Vagina (tissue), 2 donors: ENCODE measurements at regions not wholly inside any gene's neighbourhood (a gene's known extent, or its start where the extent isn't known, plus 50 kb on each side); places are given as distances from the start of the nearest gene placed in this dataset.

ENCODE experiments used
- DNase-seq, 2 donors: peaks; one replicate each; pipeline ENCODE4 v3.0.0-alpha.2; 2017; ENCODE audit errors: extremely low spot score in 2 of 2
- H3K27ac ChIP-seq: fragments of 200-600 bp; sonication (generic); one replicate; pipeline ENCODE4 v1.5.1; 2019
- H3K27me3 ChIP-seq: fragments of 200-600 bp; sonication (generic); one replicate; pipeline ENCODE4 v1.5.1; 2019
- H3K36me3 ChIP-seq, 2 donors: fragments of 200-600 bp; sonication (generic); one replicate each; pipeline ENCODE4 v1.5.1; 2017 to 2019
- H3K4me1 ChIP-seq: fragments of 200-600 bp; sonication (generic); one replicate; pipeline ENCODE4 v1.5.1; 2019
- H3K4me3 ChIP-seq, 2 donors: fragments of 200-600 bp; sonication (generic); 1 replicate in 1 of 2; 2 replicates in 1 of 2; pipeline ENCODE4 v1.5.1; 2016 to 2019
- H3K9me3 ChIP-seq: fragments of 200-600 bp; sonication (generic); one replicate; pipeline ENCODE4 v1.5.1; 2019
- POLR2A ChIP-seq, 2 donors: fragments of 450-650 bp; IDR thresholded peaks; one replicate each; pipeline ENCODE4 v1.6.1; 2017; ENCODE audit warnings: antibody characterized with exemption in 2 of 2, mild to moderate bottlenecking in 2 of 2, moderate library complexity in 2 of 2
- POLR2AphosphoS5 ChIP-seq, 2 donors: sonication (generic); formaldehyde crosslinking; IDR thresholded peaks; one replicate each; pipeline ENCODE4 v1.9.0; 2017; ENCODE audit warnings: antibody characterized with exemption in 2 of 2, mild to moderate bottlenecking in 2 of 2, low read depth in 1 of 2; ENCODE audit not compliant: insufficient read depth in 1 of 2
- intact Hi-C: fragments of 100-400 bp; cut with DNase I; formaldehyde crosslinking; loops from one replicate; pipeline ENCODE4 v1.15.1; 2023
- TF ChIP-seq, protein P1 (sequence below), 3 experiments: fragments of 450-650 bp in 2 of 3; fragments of 200-600 bp in 1 of 3; sonication (generic) in 1 of 3; IDR thresholded peaks; one replicate each; pipeline ENCODE4 v1.5.1; 2017 to 2019; ENCODE audit warnings: antibody characterized with exemption in 3 of 3, mild to moderate bottlenecking in 2 of 3, moderate library complexity in 2 of 3

DNA sequence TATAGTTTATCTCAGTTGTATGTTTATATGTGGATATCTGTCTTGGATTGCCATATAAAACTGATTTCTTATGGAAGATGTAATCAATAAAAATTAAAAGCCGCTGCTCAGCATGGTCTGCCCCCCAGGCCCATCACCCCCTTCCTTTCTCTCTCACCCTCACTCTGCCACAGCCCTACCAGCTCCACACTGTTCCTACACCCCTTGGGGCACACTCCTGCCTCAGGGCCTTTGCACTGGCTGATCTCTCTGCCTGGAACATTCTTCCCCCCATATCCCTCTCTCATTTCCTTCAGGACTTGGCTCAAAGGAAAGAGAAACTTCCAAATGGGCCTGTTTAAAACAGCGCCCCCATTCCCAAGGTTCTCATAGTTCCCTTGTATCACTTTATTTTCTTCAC lies 63.1 kb downstream of the LRRC32 start:
- no peak overlapping the region for H3K27ac ChIP-seq
- intact Hi-C loops = loop anchor here (10.0 kb wide), 1 partner anchor 67 kb away; the partner anchor contains the start of gene LRRC32
- no peaks in the 10 kb centered on the region for H3K9me3 ChIP-seq
- no peaks in the 10 kb centered on the region for H3K27me3 ChIP-seq
- no peaks in the 10 kb centered on the region for H3K36me3 ChIP-seq
- TF ChIP-seq, protein P1, sequence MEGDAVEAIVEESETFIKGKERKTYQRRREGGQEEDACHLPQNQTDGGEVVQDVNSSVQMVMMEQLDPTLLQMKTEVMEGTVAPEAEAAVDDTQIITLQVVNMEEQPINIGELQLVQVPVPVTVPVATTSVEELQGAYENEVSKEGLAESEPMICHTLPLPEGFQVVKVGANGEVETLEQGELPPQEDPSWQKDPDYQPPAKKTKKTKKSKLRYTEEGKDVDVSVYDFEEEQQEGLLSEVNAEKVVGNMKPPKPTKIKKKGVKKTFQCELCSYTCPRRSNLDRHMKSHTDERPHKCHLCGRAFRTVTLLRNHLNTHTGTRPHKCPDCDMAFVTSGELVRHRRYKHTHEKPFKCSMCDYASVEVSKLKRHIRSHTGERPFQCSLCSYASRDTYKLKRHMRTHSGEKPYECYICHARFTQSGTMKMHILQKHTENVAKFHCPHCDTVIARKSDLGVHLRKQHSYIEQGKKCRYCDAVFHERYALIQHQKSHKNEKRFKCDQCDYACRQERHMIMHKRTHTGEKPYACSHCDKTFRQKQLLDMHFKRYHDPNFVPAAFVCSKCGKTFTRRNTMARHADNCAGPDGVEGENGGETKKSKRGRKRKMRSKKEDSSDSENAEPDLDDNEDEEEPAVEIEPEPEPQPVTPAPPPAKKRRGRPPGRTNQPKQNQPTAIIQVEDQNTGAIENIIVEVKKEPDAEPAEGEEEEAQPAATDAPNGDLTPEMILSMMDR (IDR thresholded peaks at IDR 0.05) = no peak
- TF ChIP-seq POLR2A (IDR thresholded peaks at IDR 0.05) = no peak
- no peak for DNase-seq
- peaks cover 51% of the 10 kb centered on the region for H3K4me1 ChIP-seq
- H3K4me3 ChIP-seq = no peak overlapping the region

DNA sequence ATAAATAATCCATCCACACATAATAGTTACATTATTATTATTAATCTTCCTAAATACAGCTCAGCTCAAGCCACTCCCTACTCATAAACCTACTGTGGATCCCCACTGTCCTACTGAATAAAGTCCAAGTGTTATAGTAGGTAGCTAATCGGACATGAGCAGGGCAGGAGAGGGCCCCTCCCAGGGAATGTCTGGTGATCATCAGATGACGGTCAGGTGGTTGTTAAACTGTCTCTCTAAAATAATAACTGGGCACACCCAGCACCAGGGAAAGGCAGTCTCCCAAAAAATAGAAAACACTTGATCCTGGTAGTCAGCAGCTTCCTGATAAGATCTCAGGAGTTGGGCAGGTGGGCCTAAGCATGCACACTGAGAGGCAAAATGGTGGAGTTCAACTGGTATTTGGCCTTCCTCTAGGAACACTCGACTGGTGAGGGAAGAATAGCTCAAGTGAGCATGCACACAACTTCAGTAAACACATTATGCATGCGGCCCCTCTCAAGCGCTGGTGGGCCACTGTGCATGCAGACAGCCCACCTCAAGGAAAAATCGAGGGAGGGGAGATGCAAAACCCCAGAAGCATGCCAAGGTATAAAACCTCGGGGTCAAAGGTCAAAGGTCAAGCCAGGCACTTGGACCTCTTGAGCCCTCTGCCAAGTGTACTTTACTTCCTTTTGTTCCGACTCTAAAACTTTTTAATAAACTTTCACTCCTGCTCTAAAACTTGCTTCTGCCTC lies 65.0 kb downstream of the LRRC32 start:
- Histone ChIP-seq H3K4me1 (peaks cover 52% of the 10 kb centered on the region), H3K4me3 (no peak overlapping the region), H3K27ac (peak overlapping the region; percentile 84), H3K9me3 (no peaks in the 10 kb centered on the region), H3K36me3 (no peaks in the 10 kb centered on the region), H3K27me3 (no peaks in the 10 kb centered on the region)
- intact Hi-C loops = loop anchor here (10.0 kb wide), 1 partner anchor 69 kb away; the partner anchor contains the start of gene LRRC32
- DNase-seq = peak in 1 of 2 donors; percentile 82
- TF ChIP-seq, protein P1 (IDR thresholded peaks at IDR 0.05) = no peak
- TF ChIP-seq POLR2AphosphoS5 (IDR thresholded peaks at IDR 0.05; ENCODE audit: insufficient read depth in 1 of 2, low read depth in 1 of 2) (no peak), POLR2A (IDR thresholded peaks at IDR 0.05) (no peak)

DNA sequence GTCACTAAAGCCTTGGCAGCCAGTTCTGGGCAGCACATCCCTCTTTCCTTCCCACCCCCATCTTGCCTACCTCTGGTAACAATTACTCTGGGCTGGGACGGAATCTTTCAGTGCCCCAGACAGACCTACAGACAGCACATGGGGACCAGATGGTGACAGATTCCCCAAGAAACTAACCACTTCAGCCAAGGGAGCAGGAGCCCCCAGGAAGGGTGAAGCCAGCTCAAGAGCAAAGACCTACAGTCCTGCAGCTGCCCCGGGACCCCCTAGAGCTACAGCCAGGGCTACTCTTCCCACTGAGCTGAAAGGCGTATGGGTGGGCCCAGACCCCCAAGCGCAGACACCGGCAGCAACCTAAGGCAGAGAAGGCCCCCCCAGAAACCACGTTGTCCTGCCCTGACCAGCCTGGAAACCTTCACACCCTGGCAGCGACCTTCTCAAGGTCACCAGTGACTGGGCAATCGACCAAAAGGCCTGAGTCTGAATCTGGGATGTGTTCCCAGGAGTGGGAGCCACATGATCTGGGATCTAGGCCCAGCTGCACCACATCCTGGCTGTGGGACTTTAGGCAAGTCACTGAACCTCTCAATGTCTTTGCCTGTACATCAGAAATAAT lies 65.8 kb downstream of the LRRC32 start:
- Histone ChIP-seq H3K36me3 (no peaks in the 10 kb centered on the region), H3K4me3 (no peak overlapping the region), H3K27ac (peak overlapping the region; percentile 84), H3K27me3 (no peaks in the 10 kb centered on the region), H3K9me3 (no peaks in the 10 kb centered on the region), H3K4me1 (peaks cover 47% of the 10 kb centered on the region)
- intact Hi-C loops = loop anchor here (10.0 kb wide), 1 partner anchor 70 kb away; the partner anchor contains the start of gene LRRC32
- TF ChIP-seq POLR2A (IDR thresholded peaks at IDR 0.05) (no peak), POLR2AphosphoS5 (IDR thresholded peaks at IDR 0.05; ENCODE audit: insufficient read depth in 1 of 2, low read depth in 1 of 2) (no peak)
- TF ChIP-seq, protein P1 (IDR thresholded peaks at IDR 0.05) = no peak
- peak; percentile 82 to 86 for DNase-seq

- peak overlapping the region; percentile 84 for H3K27ac ChIP-seq
- intact Hi-C loops = loop anchor here (10.0 kb wide), 1 partner anchor 71 kb away; the partner anchor contains the start of gene LRRC32
- H3K4me1 ChIP-seq = peaks cover 51% of the 10 kb centered on the region
- no peak for TF ChIP-seq POLR2A (IDR thresholded peaks at IDR 0.05)
- TF ChIP-seq POLR2AphosphoS5 (IDR thresholded peaks at IDR 0.05; ENCODE audit: insufficient read depth in 1 of 2, low read depth in 1 of 2) = peak in 1 of 2 donors; percentile 2
- DNase-seq = peak; percentile 74 to 84
- H3K27me3 ChIP-seq = no peaks in the 10 kb centered on the region
- no peaks in the 10 kb centered on the region for H3K9me3 ChIP-seq
- no peak overlapping the region for H3K4me3 ChIP-seq
- no peaks in the 10 kb centered on the region for H3K36me3 ChIP-seq
These were observed 66.4 kb downstream of the LRRC32 start for GRCh38 chr11:76604081-76604625.

- DNase-seq = peak; percentile 74 to 80
- Histone ChIP-seq H3K27ac (peak overlapping the region; percentile 84), H3K27me3 (no peaks in the 10 kb centered on the region), H3K9me3 (no peaks in the 10 kb centered on the region), H3K36me3 (no peaks in the 10 kb centered on the region), H3K4me3 (no peak overlapping the region), H3K4me1 (peaks cover 53% of the 10 kb centered on the region)
- TF ChIP-seq, protein P1 (IDR thresholded peaks at IDR 0.05) = no peak
- TF ChIP-seq POLR2A (IDR thresholded peaks at IDR 0.05) (no peak), POLR2AphosphoS5 (IDR thresholded peaks at IDR 0.05; ENCODE audit: insufficient read depth in 1 of 2, low read depth in 1 of 2) (no peak)
- intact Hi-C loops = loop anchor here (10.0 kb wide), 1 partner anchor 72 kb away; the partner anchor contains the start of gene LRRC32
These were observed 67.3 kb downstream of the LRRC32 start for GRCh38 chr11:76603202-76603601.
